OCI-LY1 (cell line): ENCODE measurements at regions not wholly inside any gene's neighbourhood (a gene's known extent, or its start where the extent isn't known, plus 50 kb on each side); places are given as distances from the start of the nearest gene placed in this dataset.

Experiments used
- H2AFZ ChIP-seq: fragments of 200-600 bp; sonication (generic), shearing (Covaris generic); 2 replicates; pipeline ENCODE4 v1.6.0; 2014; ENCODE audit warnings: antibody characterized with exemption, mild to moderate bottlenecking, low read length
- H3F3A ChIP-seq: fragments of 200-600 bp; sonication (generic), shearing (Covaris generic); 2 replicates; pipeline ENCODE4 v1.6.0; 2014; ENCODE audit warnings: mild to moderate bottlenecking, antibody characterized with exemption, low read length, moderate library complexity; ENCODE audit not compliant: insufficient read depth
- H3K27ac ChIP-seq: fragments of 200-600 bp; sonication (generic); 2 replicates; pipeline ENCODE4 v1.5.1; 2014; ENCODE audit warnings: low read length, mixed run types, mild to moderate bottlenecking, low read depth; ENCODE audit not compliant: poor library complexity, severe bottlenecking
- H3K27me3 ChIP-seq: fragments of 200-600 bp; sonication (generic); 2 replicates; pipeline ENCODE4 v1.6.0; 2014; ENCODE audit warnings: antibody characterized with exemption, mild to moderate bottlenecking, low read length, moderate library complexity; ENCODE audit not compliant: insufficient read depth
- H3K36me3 ChIP-seq: fragments of 200-600 bp; sonication (generic); 2 replicates; pipeline ENCODE4 v1.6.1; 2014; ENCODE audit warnings: mild to moderate bottlenecking, antibody characterized with exemption, low read length, moderate library complexity, mixed read lengths; ENCODE audit not compliant: insufficient read depth
- H3K4me1 ChIP-seq: fragments of 200-600 bp; sonication (generic); 2 replicates; pipeline ENCODE4 v1.5.1; 2014; ENCODE audit warnings: mild to moderate bottlenecking, low read length, moderate library complexity; ENCODE audit not compliant: insufficient read depth, severe bottlenecking
- H3K4me2 ChIP-seq: fragments of 200-600 bp; sonication (generic), shearing (Covaris generic); 2 replicates; pipeline ENCODE4 v1.6.1; 2014; ENCODE audit warnings: low read length
- H3K4me3 ChIP-seq: fragments of 200-600 bp; sonication (generic); 2 replicates; pipeline ENCODE4 v1.5.1; 2014; ENCODE audit warnings: low read length, low read depth, mild to moderate bottlenecking, mixed read lengths; ENCODE audit not compliant: poor library complexity, severe bottlenecking
- H3K79me2 ChIP-seq: fragments of 200-600 bp; shearing (Covaris generic); 2 replicates; pipeline ENCODE4 v1.6.1; 2016; ENCODE audit warnings: mixed run types, low read length, mixed read lengths; ENCODE audit not compliant: insufficient read depth
- H3K9ac ChIP-seq: fragments of 200-600 bp; sonication (generic), shearing (Covaris generic); 2 replicates; pipeline ENCODE4 v1.6.1; 2014; ENCODE audit warnings: mild to moderate bottlenecking, low read length, mixed read lengths
- H3K9me2 ChIP-seq: fragments of 200-600 bp; sonication (generic), shearing (Covaris generic); 2 replicates; pipeline ENCODE4 v1.6.1; 2014; ENCODE audit warnings: low read depth, mild to moderate bottlenecking, low read length, mixed read lengths
- H3K9me3 ChIP-seq: fragments of 200-600 bp; shearing (Covaris generic); 2 replicates; pipeline ENCODE4 v1.6.1; 2014; ENCODE audit warnings: low read length, mixed read lengths
- H4K20me1 ChIP-seq: fragments of 200-600 bp; sonication (generic), shearing (Covaris generic); 2 replicates; pipeline ENCODE4 v1.6.0; 2016; ENCODE audit warnings: mild to moderate bottlenecking, low read length; ENCODE audit not compliant: insufficient read depth
- CTCF ChIP-seq: fragments of 200-600 bp; sonication (generic), shearing (Covaris generic); IDR thresholded peaks from 2 replicates; pipeline ENCODE4 v1.5.1; 2017; ENCODE audit warnings: mild to moderate bottlenecking, antibody characterized with exemption, low read length, moderate library complexity, mixed read lengths
- EZH2 ChIP-seq: fragments of 200-600 bp; sonication (generic), shearing (Covaris generic); IDR thresholded peaks from 2 replicates; pipeline ENCODE4 v1.8.0; 2017; ENCODE audit warnings: borderline replicate concordance, mixed run types, mild to moderate bottlenecking, antibody characterized with exemption, low read length, moderate library complexity, mixed read lengths

- peaks cover 4% of the 10 kb centered on the region; the same call in 1 of the 2 replicates for H3K27me3 ChIP-seq
- no peaks in the 10 kb centered on the region for H3F3A ChIP-seq
- no peak overlapping the region for H3K4me3 ChIP-seq
- no peak overlapping the region for H3K4me2 ChIP-seq
- H3K9ac ChIP-seq: no peak overlapping the region
- H3K9me2 ChIP-seq: no peaks in the 10 kb centered on the region
- TF ChIP-seq EZH2: no peak
- TF ChIP-seq CTCF: no peak
- no peak overlapping the region for H2AFZ ChIP-seq
- no peak overlapping the region for H3K27ac ChIP-seq
- no peaks in the 10 kb centered on the region for H3K79me2 ChIP-seq
- peaks cover 4% of the 10 kb centered on the region for H3K4me1 ChIP-seq
- no peaks in the 10 kb centered on the region for H3K36me3 ChIP-seq
- H3K9me3 ChIP-seq: no peaks in the 10 kb centered on the region
- H4K20me1 ChIP-seq: no peaks in the 10 kb centered on the region
Measured at GRCh38 chr9:129344641-129345495, 166.8 kb upstream of the IER5L start.

- no peak for TF ChIP-seq EZH2
- no peak for TF ChIP-seq CTCF
- Histone ChIP-seq H3K27me3 (peaks cover 4% of the 10 kb centered on the region; the same call in 1 of the 2 replicates), H3K4me2 (no peak overlapping the region), H3K9me3 (no peaks in the 10 kb centered on the region), H2AFZ (no peak overlapping the region), H3K4me1 (peaks cover 4% of the 10 kb centered on the region), H3K9ac (no peak overlapping the region), H3K9me2 (no peaks in the 10 kb centered on the region), H4K20me1 (no peaks in the 10 kb centered on the region), H3K27ac (no peak overlapping the region), H3K79me2 (no peaks in the 10 kb centered on the region), H3K36me3 (no peaks in the 10 kb centered on the region), H3K4me3 (no peak overlapping the region), H3F3A (no peaks in the 10 kb centered on the region)
Measured at GRCh38 chr9:129343424-129344375, 165.6 kb upstream of the IER5L start.

GRCh38 chr9:129342591-129343423 lies 164.7 kb upstream of the IER5L start:
- Histone ChIP-seq H3K27ac (no peak overlapping the region), H3K4me2 (no peak overlapping the region)

More at GRCh38 chr9:129342591-129343423, 164.7 kb upstream of the IER5L start:
- no peak overlapping the region for H3K4me3 ChIP-seq
- H3F3A ChIP-seq: no peaks in the 10 kb centered on the region
- H3K9ac ChIP-seq: no peak overlapping the region
- TF ChIP-seq CTCF (no peak), EZH2 (no peak)
- H2AFZ ChIP-seq: no peak overlapping the region
- H3K27me3 ChIP-seq: peaks cover 4% of the 10 kb centered on the region; the same call in 1 of the 2 replicates
- H4K20me1 ChIP-seq: no peaks in the 10 kb centered on the region
- no peaks in the 10 kb centered on the region for H3K79me2 ChIP-seq
- H3K36me3 ChIP-seq: no peaks in the 10 kb centered on the region
- H3K9me2 ChIP-seq: no peaks in the 10 kb centered on the region
- peaks cover 4% of the 10 kb centered on the region for H3K4me1 ChIP-seq
- no peaks in the 10 kb centered on the region for H3K9me3 ChIP-seq
